OCI-LY3 (cell line): ENCODE measurements at regions not wholly inside any gene's neighbourhood (a gene's known extent, or its start where the extent isn't known, plus 50 kb on each side); places are given as distances from the start of the nearest gene placed in this dataset.

Experiments used
- H2AFZ ChIP-seq: fragments of 200-600, 300-600 bp; shearing (Covaris generic); 2 replicates; pipeline ENCODE4 v1.6.0; 2014; ENCODE audit warnings: antibody characterized with exemption, low read depth, low read length
- H3K27ac ChIP-seq: fragments of 200-600, 300-600 bp; sonication (generic); 2 replicates; pipeline ENCODE4 v1.5.1; 2014; ENCODE audit warnings: mild to moderate bottlenecking, low read length, moderate library complexity, mixed read lengths
- H3K27me3 ChIP-seq: fragments of 200-600, 300-600 bp; sonication (generic); 2 replicates; pipeline ENCODE4 v1.6.1; 2014; ENCODE audit warnings: low read depth, low read length, mixed read lengths
- H3K36me3 ChIP-seq: fragments of 200-600, 300-600 bp; sonication (generic); replicated peaks from 2 replicates; pipeline ENCODE3; 2014; ENCODE audit warnings: low read depth, low read length, mixed read lengths
- H3K4me1 ChIP-seq: fragments of 300-600, 200-600 bp; sonication (generic); 2 replicates; pipeline ENCODE4 v1.6.1; 2014; ENCODE audit warnings: low read length, mixed read lengths
- H3K4me2 ChIP-seq: fragments of 200-600, 300-600 bp; sonication (generic); 2 replicates; pipeline ENCODE4 v1.6.1; 2014; ENCODE audit warnings: low read length, mixed read lengths
- H3K4me3 ChIP-seq: fragments of 300-600, 200-600 bp; sonication (generic); 2 replicates; pipeline ENCODE4 v1.5.1; 2014; ENCODE audit warnings: antibody characterized with exemption, mild to moderate bottlenecking, low read length, moderate library complexity
- H3K79me2 ChIP-seq: fragments of 300-600, 200-600 bp; shearing (Covaris generic); 2 replicates; pipeline ENCODE4 v1.6.1; 2014; ENCODE audit warnings: mild to moderate bottlenecking, low read length, mixed read lengths
- H3K9ac ChIP-seq: fragments of 300-600, 200-600 bp; shearing (Covaris generic); 2 replicates; pipeline ENCODE4 v1.6.0; 2014; ENCODE audit warnings: mild to moderate bottlenecking, low read length, moderate library complexity
- H3K9me3 ChIP-seq: fragments of 200-600, 300-600 bp; shearing (Covaris generic); 2 replicates; pipeline ENCODE4 v1.6.1; 2014; ENCODE audit warnings: low read length, mixed read lengths; ENCODE audit not compliant: insufficient read depth
- H4K20me1 ChIP-seq: fragments of 200-600, 300-600 bp; sonication (generic); 2 replicates; pipeline ENCODE4 v1.6.1; 2016; ENCODE audit warnings: low read length, mixed read lengths; ENCODE audit not compliant: insufficient read depth
- EZH2phosphoT487 ChIP-seq: fragments of 200-600 bp; shearing (Covaris generic); IDR thresholded peaks from 2 replicates; pipeline ENCODE4 v1.6.1; 2018; ENCODE audit warnings: antibody characterized with exemption, mixed run types, low read depth
- TF ChIP-seq, protein P1 (sequence below): fragments of 200-600, 300-600 bp; sonication (generic); IDR thresholded peaks from 2 replicates; pipeline ENCODE4 v1.5.1; 2014; ENCODE audit warnings: antibody characterized with exemption, low read length, low read depth

DNA sequence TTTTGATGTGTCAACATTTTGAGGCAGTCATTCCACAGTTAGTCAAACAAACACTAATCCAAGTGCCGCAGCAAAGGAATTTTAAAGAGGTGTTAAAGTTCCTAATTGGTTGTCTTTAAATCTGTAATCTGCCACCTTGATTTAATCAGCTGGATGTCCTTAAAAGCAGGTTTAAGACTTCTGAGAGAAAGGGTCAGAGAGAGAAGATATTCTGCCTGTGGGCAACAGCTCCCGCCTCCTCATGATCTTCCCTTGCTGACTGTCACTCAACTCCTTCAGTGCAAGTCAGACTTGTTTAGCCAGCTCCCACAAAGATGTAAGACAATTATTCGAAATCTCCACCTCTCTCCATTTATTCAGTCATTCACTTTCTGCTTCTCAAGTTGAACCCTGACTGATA is 92.6 kb upstream of the MYRIP start:
- no peak overlapping the region for H3K9ac ChIP-seq
- H3K4me3 ChIP-seq = no peak overlapping the region
- H3K9me3 ChIP-seq = no peaks in the 10 kb centered on the region
- H2AFZ ChIP-seq = no peak overlapping the region
- H3K36me3 ChIP-seq = no peaks in the 10 kb centered on the region
- H3K4me2 ChIP-seq = no peak overlapping the region
- no peaks in the 10 kb centered on the region for H3K79me2 ChIP-seq
- TF ChIP-seq, protein P1, sequence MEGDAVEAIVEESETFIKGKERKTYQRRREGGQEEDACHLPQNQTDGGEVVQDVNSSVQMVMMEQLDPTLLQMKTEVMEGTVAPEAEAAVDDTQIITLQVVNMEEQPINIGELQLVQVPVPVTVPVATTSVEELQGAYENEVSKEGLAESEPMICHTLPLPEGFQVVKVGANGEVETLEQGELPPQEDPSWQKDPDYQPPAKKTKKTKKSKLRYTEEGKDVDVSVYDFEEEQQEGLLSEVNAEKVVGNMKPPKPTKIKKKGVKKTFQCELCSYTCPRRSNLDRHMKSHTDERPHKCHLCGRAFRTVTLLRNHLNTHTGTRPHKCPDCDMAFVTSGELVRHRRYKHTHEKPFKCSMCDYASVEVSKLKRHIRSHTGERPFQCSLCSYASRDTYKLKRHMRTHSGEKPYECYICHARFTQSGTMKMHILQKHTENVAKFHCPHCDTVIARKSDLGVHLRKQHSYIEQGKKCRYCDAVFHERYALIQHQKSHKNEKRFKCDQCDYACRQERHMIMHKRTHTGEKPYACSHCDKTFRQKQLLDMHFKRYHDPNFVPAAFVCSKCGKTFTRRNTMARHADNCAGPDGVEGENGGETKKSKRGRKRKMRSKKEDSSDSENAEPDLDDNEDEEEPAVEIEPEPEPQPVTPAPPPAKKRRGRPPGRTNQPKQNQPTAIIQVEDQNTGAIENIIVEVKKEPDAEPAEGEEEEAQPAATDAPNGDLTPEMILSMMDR = no peak
- TF ChIP-seq EZH2phosphoT487 = no peak
- H3K27me3 ChIP-seq = no peaks in the 10 kb centered on the region
- H3K27ac ChIP-seq = no peak overlapping the region
- peaks cover 10% of the 10 kb centered on the region for H3K4me1 ChIP-seq
- H4K20me1 ChIP-seq = no peaks in the 10 kb centered on the region

- Histone ChIP-seq H3K79me2 (no peaks in the 10 kb centered on the region), H3K4me2 (peak overlapping the region; percentile 6; the same call in 1 of the 2 replicates), H3K4me1 (peaks cover 10% of the 10 kb centered on the region), H3K27me3 (0 out of 2 replicates have a peak, but pooled peaks cover 3% of the 10 kb centered on the region), H3K4me3 (no peak overlapping the region), H3K9ac (no peak overlapping the region), H2AFZ (peak overlapping the region; percentile 92), H3K9me3 (no peaks in the 10 kb centered on the region), H3K27ac (no peak overlapping the region), H4K20me1 (no peaks in the 10 kb centered on the region), H3K36me3 (no peaks in the 10 kb centered on the region)
- TF ChIP-seq EZH2phosphoT487 = no peak
- TF ChIP-seq, protein P1 = no peak
These were observed 90.5 kb upstream of the MYRIP start for GRCh38 chr3:39718674-39719595.

DNA sequence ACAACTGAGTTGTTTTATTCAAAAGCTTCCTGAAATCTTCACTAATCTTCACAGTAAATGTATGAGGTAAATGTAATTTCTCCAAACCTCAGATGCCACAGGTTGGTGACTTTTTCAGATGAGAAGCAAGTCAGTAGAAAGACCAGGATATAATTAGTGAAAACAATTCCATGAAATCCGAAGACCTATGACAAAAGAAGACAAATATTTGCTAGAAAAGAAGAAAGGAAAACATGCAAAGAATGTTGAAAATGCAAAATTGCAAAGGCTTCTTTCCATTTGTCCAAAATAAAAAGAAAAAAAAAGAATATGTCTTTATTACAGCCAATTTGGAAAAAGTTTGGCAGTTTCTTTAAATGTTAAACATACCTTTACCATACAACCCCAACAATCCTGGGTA is 88.3 kb upstream of the MYRIP start:
- no peak overlapping the region for H2AFZ ChIP-seq
- H3K27ac ChIP-seq = no peak overlapping the region
- TF ChIP-seq, protein P1 = no peak
- TF ChIP-seq EZH2phosphoT487 = no peak
- H3K27me3 ChIP-seq = 0 out of 2 replicates have a peak, but pooled peaks cover 3% of the 10 kb centered on the region
- no peaks in the 10 kb centered on the region for H3K79me2 ChIP-seq
- H3K9me3 ChIP-seq = no peaks in the 10 kb centered on the region
- H3K4me2 ChIP-seq = no peak overlapping the region
- H3K4me3 ChIP-seq = no peak overlapping the region
- no peak overlapping the region for H3K9ac ChIP-seq
- H3K4me1 ChIP-seq = peaks cover 14% of the 10 kb centered on the region
- no peaks in the 10 kb centered on the region for H3K36me3 ChIP-seq
- H4K20me1 ChIP-seq = no peaks in the 10 kb centered on the region

- Histone ChIP-seq H3K79me2 (no peaks in the 10 kb centered on the region), H3K4me3 (no peak overlapping the region), H3K27ac (no peak overlapping the region), H3K9ac (no peak overlapping the region), H3K9me3 (no peaks in the 10 kb centered on the region), H3K4me2 (no peak overlapping the region), H4K20me1 (no peaks in the 10 kb centered on the region), H3K36me3 (no peaks in the 10 kb centered on the region), H3K27me3 (0 out of 2 replicates have a peak, but pooled peaks cover 3% of the 10 kb centered on the region), H2AFZ (no peak overlapping the region), H3K4me1 (peaks cover 4% of the 10 kb centered on the region)
- TF ChIP-seq EZH2phosphoT487 = no peak
- TF ChIP-seq, protein P1 = peak; percentile 100
These were observed 85.1 kb upstream of the MYRIP start for GRCh38 chr3:39724233-39724846.
